Tibial nerve (tissue), 4 donors: ENCODE measurements at regions not wholly inside any gene's neighbourhood (a gene's known extent, or its start where the extent isn't known, plus 50 kb on each side); places are given as distances from the start of the nearest gene placed in this dataset.

Experiments
- DNase-seq, 2 donors: peaks; one replicate each; pipeline ENCODE4 v3.0.0-alpha.2; 2019; ENCODE audit warnings: low spot score in 2 of 2
- H3K27ac ChIP-seq, 4 donors: fragments of 200-600 bp; sonication (generic) in 3 of 4; one replicate each; pipeline ENCODE4 v1.5.1; 2017 to 2019; ENCODE audit warnings: mild to moderate bottlenecking in 1 of 4
- H3K27me3 ChIP-seq, 2 donors: fragments of 200-600 bp; sonication (generic) in 1 of 2; one replicate each; pipeline versions ENCODE4 v1.5.1 to v1.6.0; 2017 to 2019
- H3K36me3 ChIP-seq, 3 donors: fragments of 200-600 bp; sonication (generic); one replicate each; pipeline ENCODE4 v1.5.1; 2018 to 2019
- H3K4me1 ChIP-seq, 4 donors: fragments of 200-600 bp; sonication (generic) in 3 of 4; one replicate each; pipeline ENCODE4 v1.5.1; 2017 to 2019
- H3K4me3 ChIP-seq, 4 donors: fragments of 200-600 bp; sonication (generic) in 3 of 4; one replicate each; pipeline ENCODE4 v1.5.1; 2017 to 2019; ENCODE audit warnings: mild to moderate bottlenecking in 1 of 4, moderate library complexity in 1 of 4
- H3K9me3 ChIP-seq, 4 donors: fragments of 200-600 bp; sonication (generic) in 3 of 4; one replicate each; pipeline ENCODE4 v1.5.1; 2017 to 2019
- EP300 ChIP-seq, 2 donors: sonication (generic); formaldehyde crosslinking; IDR thresholded peaks; one replicate each; pipeline ENCODE4 v1.6.1; 2017; ENCODE audit warnings: antibody characterized with exemption in 2 of 2, mild to moderate bottlenecking in 1 of 2
- POLR2A ChIP-seq, 2 donors: fragments of 450-650 bp; IDR thresholded peaks; one replicate each; pipeline ENCODE4 v1.6.1; 2017; ENCODE audit warnings: antibody characterized with exemption in 2 of 2, mild to moderate bottlenecking in 2 of 2, moderate library complexity in 2 of 2
- WGBS, 2 donors: methylation state at CpG; one replicate each; pipeline ENCODE4 v1.1.5; 2018; 5-methylcytosine and 5-hydroxymethylcytosine counted together
- TF ChIP-seq, protein P1 (sequence below), 5 experiments: fragments of 200-600 bp in 3 of 5; fragments of 450-650 bp in 2 of 5; sonication (generic) in 3 of 5; IDR thresholded peaks; one replicate each; pipeline ENCODE4 v1.5.1; 2016 to 2019; ENCODE audit warnings: antibody characterized with exemption in 5 of 5, mild to moderate bottlenecking in 3 of 5, moderate library complexity in 2 of 5

DNA sequence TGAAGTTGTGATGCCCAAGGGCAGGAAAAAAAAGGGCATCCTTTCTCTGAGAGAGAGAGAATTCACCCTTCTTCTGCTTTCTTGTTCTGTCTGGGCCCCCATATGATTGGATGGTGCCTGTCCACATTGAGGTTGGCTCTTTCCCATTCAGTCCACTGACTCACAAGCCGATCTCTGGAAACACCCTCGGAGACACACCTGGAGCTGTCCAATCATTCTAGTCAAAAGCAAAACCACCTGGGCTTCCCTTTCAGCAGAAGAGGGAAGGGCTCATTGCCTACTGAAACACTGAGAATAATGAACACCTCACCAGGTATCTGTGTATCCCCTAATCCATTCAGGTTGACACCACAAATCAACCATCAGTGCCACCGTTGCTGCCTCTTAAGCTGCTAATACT lies 103.7 kb upstream of the GNG12 start:
- DNase-seq = no peak
- Histone ChIP-seq H3K4me1 (no peaks in the 10 kb centered on the region), H3K9me3 (no peaks in the 10 kb centered on the region), H3K36me3 (no peaks in the 10 kb centered on the region), H3K27ac (no peak overlapping the region), H3K27me3 (no peaks in the 10 kb centered on the region), H3K4me3 (no peak overlapping the region)
- no peak for TF ChIP-seq EP300 (IDR thresholded peaks at IDR 0.05)
- TF ChIP-seq POLR2A (IDR thresholded peaks at IDR 0.05) = no peak
- TF ChIP-seq, protein P1, sequence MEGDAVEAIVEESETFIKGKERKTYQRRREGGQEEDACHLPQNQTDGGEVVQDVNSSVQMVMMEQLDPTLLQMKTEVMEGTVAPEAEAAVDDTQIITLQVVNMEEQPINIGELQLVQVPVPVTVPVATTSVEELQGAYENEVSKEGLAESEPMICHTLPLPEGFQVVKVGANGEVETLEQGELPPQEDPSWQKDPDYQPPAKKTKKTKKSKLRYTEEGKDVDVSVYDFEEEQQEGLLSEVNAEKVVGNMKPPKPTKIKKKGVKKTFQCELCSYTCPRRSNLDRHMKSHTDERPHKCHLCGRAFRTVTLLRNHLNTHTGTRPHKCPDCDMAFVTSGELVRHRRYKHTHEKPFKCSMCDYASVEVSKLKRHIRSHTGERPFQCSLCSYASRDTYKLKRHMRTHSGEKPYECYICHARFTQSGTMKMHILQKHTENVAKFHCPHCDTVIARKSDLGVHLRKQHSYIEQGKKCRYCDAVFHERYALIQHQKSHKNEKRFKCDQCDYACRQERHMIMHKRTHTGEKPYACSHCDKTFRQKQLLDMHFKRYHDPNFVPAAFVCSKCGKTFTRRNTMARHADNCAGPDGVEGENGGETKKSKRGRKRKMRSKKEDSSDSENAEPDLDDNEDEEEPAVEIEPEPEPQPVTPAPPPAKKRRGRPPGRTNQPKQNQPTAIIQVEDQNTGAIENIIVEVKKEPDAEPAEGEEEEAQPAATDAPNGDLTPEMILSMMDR (IDR thresholded peaks at IDR 0.05) = no peak
- 73 to 75% methylated on average over 3 of the region's 3 CpGs for WGBS, 2 donors

DNA sequence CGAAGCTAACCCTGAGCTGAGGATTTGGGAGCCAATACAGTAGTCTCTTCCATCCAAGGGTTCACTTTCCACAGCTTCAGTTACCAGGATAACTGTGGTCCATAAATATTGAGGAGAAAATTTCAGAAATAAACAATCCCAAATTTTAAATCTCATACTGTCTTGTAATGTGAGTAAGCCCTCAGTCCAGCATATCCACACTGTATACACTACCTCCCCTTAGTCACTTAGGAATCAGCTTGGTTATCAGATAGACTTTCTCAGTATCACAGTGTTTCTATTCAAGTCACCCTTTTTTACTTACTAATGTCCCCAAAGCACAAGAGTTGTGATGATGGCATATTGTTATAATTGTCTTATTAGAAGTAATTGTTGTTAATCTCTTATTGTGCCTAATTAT lies 102.3 kb upstream of the GNG12 start:
- Histone ChIP-seq H3K4me3 (no peak overlapping the region), H3K4me1 (no peaks in the 10 kb centered on the region), H3K27me3 (no peaks in the 10 kb centered on the region), H3K27ac (no peak overlapping the region), H3K9me3 (no peaks in the 10 kb centered on the region), H3K36me3 (no peaks in the 10 kb centered on the region)
- WGBS, 2 donors = 79 to 100% methylated on average over 1 of the region's 1 CpG
- no peak for DNase-seq
- TF ChIP-seq, protein P1 (IDR thresholded peaks at IDR 0.05) = no peak
- TF ChIP-seq EP300 (IDR thresholded peaks at IDR 0.05) = no peak
- TF ChIP-seq POLR2A (IDR thresholded peaks at IDR 0.05) = no peak

DNA sequence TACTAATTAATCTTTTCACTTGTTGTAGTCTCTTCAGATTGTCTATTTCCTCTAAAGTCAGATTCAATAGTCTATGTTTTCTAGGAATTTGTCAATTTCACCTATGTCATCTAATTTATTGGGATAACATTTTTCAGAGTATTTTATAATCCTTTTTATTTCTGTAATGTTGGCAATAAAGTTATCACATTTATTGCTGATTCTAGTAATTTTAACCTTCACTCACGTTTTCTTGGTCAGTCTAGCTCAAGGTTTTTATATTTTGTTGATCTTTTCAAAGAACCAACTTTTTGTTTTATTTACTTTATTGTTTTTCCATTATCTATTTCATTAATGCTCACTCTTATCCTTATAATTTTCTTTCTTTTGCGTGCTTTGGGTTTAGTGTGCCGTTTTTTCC lies 97.9 kb upstream of the GNG12 start:
- no peaks in the 10 kb centered on the region for H3K4me1 ChIP-seq
- TF ChIP-seq POLR2A (IDR thresholded peaks at IDR 0.05) = no peak
- TF ChIP-seq, protein P1 (IDR thresholded peaks at IDR 0.05) = no peak
- TF ChIP-seq EP300 (IDR thresholded peaks at IDR 0.05) = no peak
- 84 to 86% methylated on average over 3 of the region's 3 CpGs for WGBS, 2 donors
- H3K9me3 ChIP-seq = no peaks in the 10 kb centered on the region
- H3K4me3 ChIP-seq = no peak overlapping the region
- H3K27me3 ChIP-seq = no peaks in the 10 kb centered on the region
- no peak for DNase-seq
- no peak overlapping the region for H3K27ac ChIP-seq
- H3K36me3 ChIP-seq = no peaks in the 10 kb centered on the region

DNA sequence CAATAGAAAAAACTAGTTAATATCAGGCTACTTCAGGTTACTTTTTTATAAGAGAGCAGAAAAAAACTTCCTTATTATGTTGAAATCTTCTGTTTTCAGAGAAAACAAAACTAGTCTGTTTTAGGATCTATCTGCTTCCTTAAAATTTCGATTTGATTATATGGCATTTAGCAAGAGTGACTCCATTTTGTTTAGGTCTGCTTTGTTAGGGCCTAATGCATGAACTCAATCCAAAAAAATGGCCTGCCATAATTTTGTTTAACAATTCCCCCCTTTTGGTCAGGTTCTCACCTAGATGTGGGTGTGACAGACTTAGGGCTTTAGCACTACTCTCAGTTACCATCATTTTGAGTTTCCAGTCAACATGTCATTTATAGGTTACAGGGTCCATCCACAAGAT lies 89.8 kb upstream of the GNG12 start:
- TF ChIP-seq POLR2A (IDR thresholded peaks at IDR 0.05) = no peak
- TF ChIP-seq, protein P1 (IDR thresholded peaks at IDR 0.05) = no peak
- no peak for TF ChIP-seq EP300 (IDR thresholded peaks at IDR 0.05)
- no peaks in the 10 kb centered on the region for H3K4me1 ChIP-seq
- no peak for DNase-seq
- 67 to 76% methylated on average over 1 of the region's 1 CpG for whole genome bisulfite sequencing, 2 donors
- H3K36me3 ChIP-seq = no peaks in the 10 kb centered on the region
- H3K27me3 ChIP-seq = no peaks in the 10 kb centered on the region
- H3K27ac ChIP-seq = no peak overlapping the region
- H3K9me3 ChIP-seq = no peaks in the 10 kb centered on the region
- no peak overlapping the region for H3K4me3 ChIP-seq

DNA sequence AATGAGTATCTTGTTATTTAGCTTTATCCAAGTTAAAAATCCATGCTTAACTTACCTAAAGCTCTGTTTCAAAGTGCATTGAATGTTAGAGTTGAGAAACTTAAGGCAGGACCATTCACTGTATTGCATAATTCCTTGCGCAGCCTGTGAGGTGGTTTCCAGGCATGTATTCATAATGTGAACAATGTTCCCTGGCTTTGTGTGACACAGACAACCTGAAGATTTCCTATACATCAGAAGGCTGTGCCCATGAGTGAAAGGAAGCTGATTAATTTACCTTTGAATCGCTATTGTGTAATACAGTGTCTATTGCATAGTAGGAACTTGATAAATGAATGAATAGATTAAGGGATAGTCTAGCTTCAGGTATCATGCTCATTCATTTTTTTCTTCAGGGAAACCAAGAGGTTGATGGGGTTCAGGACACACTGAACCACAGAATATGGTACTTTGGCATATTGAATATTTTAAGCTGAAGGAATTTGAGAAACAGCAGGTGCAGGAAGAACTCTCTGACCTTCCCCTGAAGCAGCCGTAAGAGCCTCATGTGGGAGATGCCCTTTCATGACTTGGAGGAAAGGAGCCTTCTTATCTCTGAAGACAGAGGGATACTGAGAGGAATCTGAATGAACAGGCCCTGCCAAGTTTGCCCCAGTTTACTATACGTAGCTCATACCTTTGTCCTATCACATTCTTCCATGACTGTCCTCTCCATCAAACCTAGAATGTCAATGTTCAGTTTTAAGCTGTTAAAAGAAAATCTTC lies 88.6 kb upstream of the GNG12 start:
- Histone ChIP-seq H3K4me1 (no peaks in the 10 kb centered on the region), H3K4me3 (no peak overlapping the region), H3K36me3 (no peaks in the 10 kb centered on the region), H3K9me3 (no peaks in the 10 kb centered on the region), H3K27me3 (no peaks in the 10 kb centered on the region), H3K27ac (no peak overlapping the region)
- DNase-seq = no peak
- WGBS, 2 donors = 88 to 95% methylated on average over 4 of the region's 4 CpGs
- TF ChIP-seq POLR2A (IDR thresholded peaks at IDR 0.05) = no peak
- TF ChIP-seq, protein P1 (IDR thresholded peaks at IDR 0.05) = no peak
- no peak for TF ChIP-seq EP300 (IDR thresholded peaks at IDR 0.05)
